ENCODE measurements at regions not wholly inside any gene's neighbourhood (a gene's known extent, or its start where the extent isn't known, plus 50 kb on each side); places are given as distances from the start of the nearest gene placed in this dataset.

DNA sequence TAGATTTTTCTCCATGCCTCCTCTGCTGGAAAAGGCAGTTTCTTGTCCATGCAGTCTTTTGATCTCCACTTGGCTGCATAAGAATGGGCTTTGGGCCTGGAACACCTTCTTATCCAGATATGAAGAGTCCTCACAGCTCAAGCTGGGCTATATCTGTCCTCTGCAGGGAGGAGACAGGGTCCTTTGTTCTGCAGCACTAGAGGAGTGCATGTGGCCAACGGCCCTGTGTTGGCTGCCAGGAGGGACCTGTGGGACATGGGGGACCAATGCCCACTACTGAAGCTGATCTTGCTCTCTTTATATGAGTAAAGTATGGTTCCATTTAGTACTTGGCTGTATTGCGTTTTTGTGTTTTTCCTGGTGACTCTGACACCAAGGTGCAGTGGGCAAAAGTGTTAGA is 157.3 kb upstream of the ABI3BP start:
- TF ChIP-seq POLR2A (IDR thresholded peaks at IDR 0.05; ENCODE audit: low read depth, low read length) (no peak), EZH2 (IDR thresholded peaks at IDR 0.05; ENCODE audit: borderline replicate concordance, low read depth, low read length, severe bottlenecking) (no peak)
